ENCODE measurements at regions not wholly inside any gene's neighbourhood (a gene's known extent, or its start where the extent isn't known, plus 50 kb on each side); places are given as distances from the start of the nearest gene placed in this dataset.

GRCh38 chr4:162803378-162803777, 363.3 kb downstream of the NAF1 start:
- DNase-seq (no peak), ATAC-seq (no peak)
- Histone ChIP-seq H3K4me3 (no peak overlapping the region), H3K4me1 (no peaks in the 10 kb centered on the region), H3K27ac (no peak overlapping the region), H3K9me3 (peaks cover 0 to 15% (median 0%) of the 10 kb centered on the region in 11 donors), H3K36me3 (no peaks in the 10 kb centered on the region), H3K27me3 (no peaks in the 10 kb centered on the region)
- intact Hi-C loops (cut with DNase I): no loop called here
- TF ChIP-seq CTCF (IDR thresholded peaks at IDR 0.05): no peak

GRCh38 chr4:162797108-162797507, 369.6 kb downstream of the NAF1 start:
- no peak overlapping the region for H3K4me3 ChIP-seq
- ATAC-seq (no peak), DNase-seq (no peak)
- no peak overlapping the region for H3K27ac ChIP-seq
- H3K9me3 ChIP-seq: peaks cover 0 to 15% (median 0%) of the 10 kb centered on the region in 11 donors
- intact Hi-C loops (cut with DNase I): no loop called here
- H3K4me1 ChIP-seq: no peaks in the 10 kb centered on the region
- 88 to 94% methylated on average over 1 of the region's 1 CpG for WGBS, 2 donors
- TF ChIP-seq CTCF (IDR thresholded peaks at IDR 0.05): no peak
- no peaks in the 10 kb centered on the region for H3K27me3 ChIP-seq
- H3K36me3 ChIP-seq: no peaks in the 10 kb centered on the region

- 42 to 77% methylated on average over 2 of the region's 2 CpGs for WGBS, 2 donors
- Histone ChIP-seq H3K27me3 (no peaks in the 10 kb centered on the region), H3K4me3 (no peak overlapping the region), H3K27ac (no peak overlapping the region), H3K36me3 (no peaks in the 10 kb centered on the region), H3K9me3 (no peaks in the 10 kb centered on the region), H3K4me1 (no peaks in the 10 kb centered on the region)
- intact Hi-C loops (cut with DNase I): no loop called here
- ATAC-seq (no peak), DNase-seq (no peak)
- TF ChIP-seq CTCF (IDR thresholded peaks at IDR 0.05): no peak
Measured at GRCh38 chr4:162793571-162793970, 373.1 kb downstream of the NAF1 start.

- no peak for TF ChIP-seq CTCF (IDR thresholded peaks at IDR 0.05)
- Histone ChIP-seq H3K4me3 (no peak overlapping the region), H3K36me3 (no peaks in the 10 kb centered on the region), H3K27ac (no peak overlapping the region), H3K27me3 (no peaks in the 10 kb centered on the region), H3K4me1 (no peaks in the 10 kb centered on the region), H3K9me3 (no peaks in the 10 kb centered on the region)
- no peak for ATAC-seq
- no peak for DNase-seq
- intact Hi-C loops (cut with DNase I): no loop called here
- 81 to 91% methylated on average over 2 of the region's 2 CpGs for WGBS, 2 donors
Measured at GRCh38 chr4:162793004-162793403, 373.7 kb downstream of the NAF1 start.

GRCh38 chr4:162791226-162791625, 375.5 kb downstream of the NAF1 start:
- Histone ChIP-seq H3K27me3 (no peaks in the 10 kb centered on the region), H3K4me3 (no peak overlapping the region), H3K36me3 (no peaks in the 10 kb centered on the region), H3K4me1 (no peaks in the 10 kb centered on the region), H3K27ac (no peak overlapping the region), H3K9me3 (no peaks in the 10 kb centered on the region)
- ATAC-seq (no peak), DNase-seq (no peak)
- WGBS, 2 donors: 62 to 65% methylated on average over 2 of the region's 2 CpGs
- no peak for TF ChIP-seq CTCF (IDR thresholded peaks at IDR 0.05)
- intact Hi-C loops (cut with DNase I): no loop called here

Data from heart right ventricle (tissue), 16 donors.